Sigmoid colon (tissue), 6 donors: ENCODE measurements at regions not wholly inside any gene's neighbourhood (a gene's known extent, or its start where the extent isn't known, plus 50 kb on each side); places are given as distances from the start of the nearest gene placed in this dataset.
"Not testable (repeated sequence)": the region's sequence is repeated elsewhere in the genome, so short reads cannot be mapped to it uniquely, and the experiment has no call there.

Experiments used
- DNase-seq: peaks from one replicate; pipeline ENCODE4 v3.0.0-alpha.2; 2019
- H3K27ac ChIP-seq, 4 donors: fragments of 200-600 bp; sonication (generic); one replicate each; pipeline ENCODE4 v1.5.1; 2016 to 2019; ENCODE audit warnings: mild to moderate bottlenecking in 1 of 4
- H3K27me3 ChIP-seq, 3 donors: fragments of 200-600 bp; sonication (generic); one replicate each; pipeline ENCODE4 v1.5.1; 2019; ENCODE audit warnings: mild to moderate bottlenecking in 1 of 3
- H3K36me3 ChIP-seq, 4 donors: fragments of 200-600 bp; sonication (generic); one replicate each; pipeline ENCODE4 v1.5.1; 2016 to 2019
- H3K4me1 ChIP-seq, 4 donors: fragments of 200-600 bp; sonication (generic); one replicate each; pipeline ENCODE4 v1.5.1; 2017 to 2019
- H3K4me3 ChIP-seq, 4 donors: fragments of 200-600 bp; sonication (generic); one replicate each; pipeline ENCODE4 v1.5.1; 2017 to 2019; ENCODE audit warnings: mild to moderate bottlenecking in 2 of 4, moderate library complexity in 1 of 4
- H3K9me3 ChIP-seq, 4 donors: fragments of 200-600 bp in 3 of 4; sonication (generic) in 3 of 4; one replicate each; pipeline versions ENCODE4 v1.5.1 to v1.6.1; 2013 to 2019
- CTCF ChIP-seq, 4 experiments: fragments of 450-650 bp in 3 of 4; fragments of 200-600 bp in 1 of 4; IDR thresholded peaks; one replicate each; pipeline ENCODE4 v1.5.1; 2016 to 2019; ENCODE audit warnings: antibody characterized with exemption in 4 of 4, mild to moderate bottlenecking in 3 of 4, moderate library complexity in 2 of 4
- EP300 ChIP-seq, 4 donors: sonication (generic); formaldehyde crosslinking; IDR thresholded peaks; one replicate each; pipeline ENCODE4 v1.6.1; 2017; ENCODE audit warnings: antibody characterized with exemption in 4 of 4
- POLR2A ChIP-seq, 2 donors: fragments of 450-650 bp; IDR thresholded peaks; one replicate each; pipeline ENCODE4 v1.6.1; 2016; ENCODE audit warnings: antibody characterized with exemption in 2 of 2, mild to moderate bottlenecking in 2 of 2, moderate library complexity in 2 of 2
- POLR2AphosphoS5 ChIP-seq, 4 donors: sonication (generic); formaldehyde crosslinking; IDR thresholded peaks; one replicate each; pipeline ENCODE4 v1.6.1; 2017; ENCODE audit warnings: antibody characterized with exemption in 4 of 4
- WGBS, 2 donors: extraction: QIAGEN DNeasy Blood & Tissue Kit; methylation state at CpG; one replicate each; pipeline ENCODE4 v1.1.7; 2013; 5-methylcytosine and 5-hydroxymethylcytosine counted together
- intact Hi-C: fragments of 100-400 bp; cut with DNase I; formaldehyde crosslinking; loops from one replicate; pipeline ENCODE4 v1.15.1; 2023
- small RNA-seq, 3 donors: library from RNA; depleted of rRNA; stranded (forward); fragments of <200 nt; gene quantifications; one replicate each; pipeline ENCODE3, GENCODE V24; 2016
- donor health status: healthy with polysubstance abuse.
- donor health status: healthy.

- intact Hi-C loops = no loop called here
- 25 to 65% methylated on average over 4 of the region's 4 CpGs for WGBS, 2 donors
These were observed 63.7 kb upstream of the GMDS start for GRCh38 chr6:2309122-2309521.

GRCh38 chr6:2307799-2308198, 62.4 kb upstream of the GMDS start:
- TF ChIP-seq EP300 (IDR thresholded peaks at IDR 0.05) (no peak), POLR2A (IDR thresholded peaks at IDR 0.05) (no peak), POLR2AphosphoS5 (IDR thresholded peaks at IDR 0.05) (no peak), CTCF (IDR thresholded peaks at IDR 0.05) (no peak)
- H3K4me1 ChIP-seq = no peaks in the 10 kb centered on the region
- intact Hi-C loops = no loop called here
- H3K27ac ChIP-seq = no peak overlapping the region
- no peak for DNase-seq
- H3K4me3 ChIP-seq = no peak overlapping the region
- H3K27me3 ChIP-seq = no peaks in the 10 kb centered on the region
- WGBS, 2 donors = 65 to 89% methylated on average over 3 of the region's 3 CpGs
- no peaks in the 10 kb centered on the region for H3K36me3 ChIP-seq
- H3K9me3 ChIP-seq = no peaks in the 10 kb centered on the region

More at GRCh38 chr6:2309122-2309521, 63.7 kb upstream of the GMDS start:
- DNase-seq = no peak
- H3K4me3 ChIP-seq = no peak overlapping the region
- no peak overlapping the region for H3K27ac ChIP-seq
- no peaks in the 10 kb centered on the region for H3K9me3 ChIP-seq
- H3K27me3 ChIP-seq = no peaks in the 10 kb centered on the region
- TF ChIP-seq EP300 (IDR thresholded peaks at IDR 0.05) (no peak), POLR2AphosphoS5 (IDR thresholded peaks at IDR 0.05) (no peak), POLR2A (IDR thresholded peaks at IDR 0.05) (no peak), CTCF (IDR thresholded peaks at IDR 0.05) (no peak)
- H3K4me1 ChIP-seq = no peaks in the 10 kb centered on the region
- H3K36me3 ChIP-seq = no peaks in the 10 kb centered on the region

- H3K9me3 ChIP-seq = no peaks in the 10 kb centered on the region
These were observed 60.5 kb upstream of the GMDS start for GRCh38 chr6:2305951-2306350.

DNA sequence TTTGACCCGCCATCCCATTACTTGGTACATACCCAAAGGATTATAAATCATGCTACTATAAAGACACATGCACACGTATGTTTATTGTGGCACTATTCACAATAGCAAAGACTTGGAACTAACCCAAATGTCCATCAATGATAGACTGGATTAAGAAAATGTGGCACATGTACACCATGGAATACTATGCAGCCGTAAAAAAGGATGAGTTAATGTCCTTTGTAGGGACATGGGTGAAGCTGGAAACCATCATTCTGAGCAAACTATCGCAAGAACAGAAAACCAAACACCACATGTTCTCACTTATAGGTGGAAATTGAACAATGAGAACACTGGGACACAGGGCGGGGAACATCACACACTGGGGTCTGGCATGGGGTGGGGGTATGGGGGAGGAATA, 57.1 kb upstream of the GMDS start:
- H3K9me3 ChIP-seq, H3K4me1 ChIP-seq, H3K27ac ChIP-seq, H3K27me3 ChIP-seq, DNase-seq, H3K36me3 ChIP-seq, H3K4me3 ChIP-seq, intact Hi-C loops: not testable (repeated sequence)
- WGBS, 2 donors = 95% methylated on average over 5 of the region's 5 CpGs

More at GRCh38 chr6:2305951-2306350, 60.5 kb upstream of the GMDS start:
- DNase-seq = no peak
- H3K27me3 ChIP-seq = no peaks in the 10 kb centered on the region
- intact Hi-C loops = no loop called here
- no peaks in the 10 kb centered on the region for H3K4me1 ChIP-seq
- TF ChIP-seq CTCF (IDR thresholded peaks at IDR 0.05) (no peak), EP300 (IDR thresholded peaks at IDR 0.05) (no peak), POLR2AphosphoS5 (IDR thresholded peaks at IDR 0.05) (no peak)
- 43 to 97% methylated on average over 5 of the region's 5 CpGs for WGBS, 2 donors
- H3K4me3 ChIP-seq = no peak overlapping the region
- H3K27ac ChIP-seq = no peak overlapping the region
- H3K36me3 ChIP-seq = no peaks in the 10 kb centered on the region

DNA sequence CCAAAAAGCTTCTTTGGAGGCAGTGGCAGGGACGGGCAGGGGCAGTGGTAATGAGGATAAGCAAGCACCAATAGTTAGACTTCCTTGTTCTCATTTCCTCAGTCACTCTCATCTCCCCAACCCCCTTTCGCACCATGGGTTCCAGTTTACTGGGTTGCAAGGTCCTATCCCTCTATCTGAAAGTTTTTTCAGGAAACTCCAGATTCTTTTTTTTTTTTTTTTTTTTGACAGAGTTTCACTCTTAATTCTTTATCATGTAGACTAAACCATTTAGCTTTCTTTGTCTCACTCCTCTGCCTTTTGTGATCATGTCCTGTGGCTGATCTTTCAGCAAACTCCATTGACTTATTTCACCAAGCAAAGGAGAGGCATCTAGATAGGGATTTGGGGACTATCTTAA, 51.4 kb upstream of the GMDS start:
- Histone ChIP-seq H3K27me3 (no peaks in the 10 kb centered on the region), H3K4me1 (no peaks in the 10 kb centered on the region), H3K4me3 (no peak overlapping the region), H3K36me3 (no peaks in the 10 kb centered on the region), H3K9me3 (peaks cover 0 to 11% (median 3%) of the 10 kb centered on the region in 4 donors), H3K27ac (no peak overlapping the region)
- no peak for DNase-seq
- WGBS, 2 donors = 91 to 96% methylated on average over 2 of the region's 2 CpGs
- no peak for TF ChIP-seq POLR2A (IDR thresholded peaks at IDR 0.05)
- TF ChIP-seq POLR2AphosphoS5 (IDR thresholded peaks at IDR 0.05) = no peak
- no peak for TF ChIP-seq EP300 (IDR thresholded peaks at IDR 0.05)
- TF ChIP-seq CTCF (IDR thresholded peaks at IDR 0.05) = no peak
- intact Hi-C loops = no loop called here

Small RNA genes in the stretch of these regions (small RNA-seq; reads per million reads assigned to genes)
- 0 reads per million in 3 donors for gene HMGN2P28
